Kidney epithelial cell (primary cell): ENCODE measurements at regions not wholly inside any gene's neighbourhood (a gene's known extent, or its start where the extent isn't known, plus 50 kb on each side); places are given as distances from the start of the nearest gene placed in this dataset.
A peak's percentile ranks its signal among the peaks of the same experiment; 100 is the strongest.

Experiments used
- DNase-seq: peaks from one replicate; pipeline ENCODE4 v3.0.0-alpha.2; 2010; ENCODE audit warnings: low read depth
- H3K27me3 ChIP-seq: 2 replicates; pipeline ENCODE4 v1.6.0; 2011; ENCODE audit warnings: low read length; ENCODE audit not compliant: control insufficient read depth, insufficient read depth
- H3K36me3 ChIP-seq: 2 replicates; pipeline ENCODE4 v1.5.1; 2011; ENCODE audit warnings: low read length; ENCODE audit not compliant: control insufficient read depth, insufficient read depth
- H3K4me3 ChIP-seq: 2 replicates; pipeline ENCODE4 v1.5.1; 2011; ENCODE audit warnings: low read depth, mild to moderate bottlenecking, control low read depth, low read length
- CTCF ChIP-seq: IDR thresholded peaks from 2 replicates; pipeline ENCODE4 v1.5.1; 2011; ENCODE audit warnings: mild to moderate bottlenecking, moderate library complexity, low read length, control low read depth, inconsistent platforms; ENCODE audit not compliant: insufficient read depth, poor library complexity, severe bottlenecking

- Histone ChIP-seq H3K36me3 (no peaks in the 10 kb centered on the region), H3K27me3 (no peaks in the 10 kb centered on the region), H3K4me3 (no peak overlapping the region)
- peak; percentile 88 for DNase-seq
- TF ChIP-seq CTCF, result no peak
These were observed 398.4 kb downstream of the DAD1 start for GRCh38 chr14:22190411-22191191.

- no peak for TF ChIP-seq CTCF
- Histone ChIP-seq H3K4me3 (no peak overlapping the region), H3K36me3 (no peaks in the 10 kb centered on the region), H3K27me3 (no peaks in the 10 kb centered on the region)
- no peak for DNase-seq
These were observed 399.1 kb downstream of the DAD1 start for GRCh38 chr14:22189881-22190280.

GRCh38 chr14:22188318-22188717, 400.7 kb downstream of the DAD1 start:
- H3K27me3 ChIP-seq, result no peaks in the 10 kb centered on the region
- no peak overlapping the region for H3K4me3 ChIP-seq
- no peaks in the 10 kb centered on the region for H3K36me3 ChIP-seq
- no peak for TF ChIP-seq CTCF
- DNase-seq, result no peak

GRCh38 chr14:22185789-22186188, 403.2 kb downstream of the DAD1 start:
- Histone ChIP-seq H3K27me3 (no peaks in the 10 kb centered on the region), H3K36me3 (no peaks in the 10 kb centered on the region), H3K4me3 (no peak overlapping the region)
- no peak for DNase-seq
- TF ChIP-seq CTCF, result no peak

GRCh38 chr14:22185191-22185590, 403.8 kb downstream of the DAD1 start:
- Histone ChIP-seq H3K36me3 (no peaks in the 10 kb centered on the region), H3K4me3 (no peak overlapping the region), H3K27me3 (no peaks in the 10 kb centered on the region)
- no peak for DNase-seq
- peak; percentile 12 for TF ChIP-seq CTCF

GRCh38 chr14:22184830-22185168, 404.2 kb downstream of the DAD1 start:
- H3K4me3 ChIP-seq, result no peak overlapping the region
- H3K36me3 ChIP-seq, result no peaks in the 10 kb centered on the region
- no peak for TF ChIP-seq CTCF
- DNase-seq, result no peak
- H3K27me3 ChIP-seq, result no peaks in the 10 kb centered on the region
